Osteoblast (primary cell): ENCODE measurements at regions not wholly inside any gene's neighbourhood (a gene's known extent, or its start where the extent isn't known, plus 50 kb on each side); places are given as distances from the start of the nearest gene placed in this dataset.

Experiments
- DNase-seq: peaks from one replicate; pipeline ENCODE4 v3.0.0; 2011; ENCODE audit warnings: low spot score, mixed read lengths; ENCODE audit not compliant: insufficient read length; ENCODE audit errors: missing footprints
- H2AFZ ChIP-seq: 2 replicates; pipeline ENCODE4 v1.6.0; 2011; ENCODE audit warnings: mild to moderate bottlenecking, low read length
- H3K27ac ChIP-seq: 2 replicates; pipeline ENCODE4 v1.5.1; 2011; ENCODE audit warnings: mild to moderate bottlenecking, low read depth, low read length, moderate library complexity
- H3K27me3 ChIP-seq: 2 replicates; pipeline ENCODE4 v1.6.0; 2012; ENCODE audit warnings: mild to moderate bottlenecking, control low read depth, inconsistent platforms, low read length, moderate library complexity; ENCODE audit not compliant: insufficient read depth
- H3K36me3 ChIP-seq: 2 replicates; pipeline ENCODE4 v1.5.1; 2011; ENCODE audit warnings: mild to moderate bottlenecking, low read length, control low read depth, moderate library complexity; ENCODE audit not compliant: insufficient read depth
- H3K4me1 ChIP-seq: 2 replicates; pipeline ENCODE4 v1.5.1; 2011; ENCODE audit warnings: mild to moderate bottlenecking, low read length, control low read depth, moderate library complexity; ENCODE audit not compliant: insufficient read depth
- H3K4me2 ChIP-seq: 2 replicates; pipeline ENCODE4 v1.6.0; 2011; ENCODE audit warnings: mild to moderate bottlenecking, low read length; ENCODE audit not compliant: insufficient read depth
- H3K4me3 ChIP-seq: fragments of 200-600 bp; sonication (generic); 3 replicates; pipeline ENCODE4 v1.5.1; 2012; ENCODE audit warnings: mild to moderate bottlenecking, low read length, inconsistent platforms; ENCODE audit not compliant: insufficient read depth
- H3K79me2 ChIP-seq: 2 replicates; pipeline ENCODE4 v1.6.0; 2012; ENCODE audit warnings: mild to moderate bottlenecking, low read length, control low read depth, inconsistent platforms; ENCODE audit not compliant: insufficient read depth
- H3K9me3 ChIP-seq: 2 replicates; pipeline ENCODE4 v1.5.1; 2011; ENCODE audit warnings: low read depth, low read length, control low read depth
- H4K20me1 ChIP-seq: 2 replicates; pipeline ENCODE4 v1.6.0; 2012; ENCODE audit warnings: mild to moderate bottlenecking, low read length, control low read depth; ENCODE audit not compliant: insufficient read depth
- CTCF ChIP-seq: IDR thresholded peaks from 2 replicates; pipeline ENCODE4 v1.5.1; 2011; ENCODE audit warnings: mild to moderate bottlenecking, low read depth, low read length, moderate library complexity; ENCODE audit errors: extremely low read depth

DNA sequence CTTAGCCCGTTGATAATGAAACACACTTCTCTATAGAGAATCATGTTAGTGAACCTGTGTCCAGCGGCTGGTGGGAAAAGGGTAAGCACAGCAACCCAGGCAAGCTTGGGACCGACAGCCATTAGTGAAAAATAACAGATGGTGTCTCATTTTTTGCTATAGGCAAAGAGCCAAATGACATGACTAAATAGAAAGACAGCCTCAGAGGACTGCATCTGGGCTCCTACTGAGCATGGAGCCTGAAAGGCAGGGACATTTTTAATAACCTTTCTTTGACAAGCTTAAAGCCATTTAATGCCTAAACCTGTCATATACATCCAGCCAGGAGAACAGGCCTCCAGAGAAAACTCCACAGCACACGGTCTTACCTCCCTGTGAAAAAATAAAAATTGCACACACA is 67.0 kb downstream of the FANCF start:
- TF ChIP-seq CTCF = no peak
- Histone ChIP-seq H2AFZ (no peak overlapping the region), H3K79me2 (no peaks in the 10 kb centered on the region), H3K36me3 (no peaks in the 10 kb centered on the region), H3K9me3 (no peaks in the 10 kb centered on the region), H3K4me3 (no peak overlapping the region), H3K27ac (no peak overlapping the region), H3K4me1 (no peaks in the 10 kb centered on the region), H4K20me1 (no peaks in the 10 kb centered on the region), H3K4me2 (no peak overlapping the region), H3K27me3 (no peaks in the 10 kb centered on the region)
- DNase-seq = no peak

DNA sequence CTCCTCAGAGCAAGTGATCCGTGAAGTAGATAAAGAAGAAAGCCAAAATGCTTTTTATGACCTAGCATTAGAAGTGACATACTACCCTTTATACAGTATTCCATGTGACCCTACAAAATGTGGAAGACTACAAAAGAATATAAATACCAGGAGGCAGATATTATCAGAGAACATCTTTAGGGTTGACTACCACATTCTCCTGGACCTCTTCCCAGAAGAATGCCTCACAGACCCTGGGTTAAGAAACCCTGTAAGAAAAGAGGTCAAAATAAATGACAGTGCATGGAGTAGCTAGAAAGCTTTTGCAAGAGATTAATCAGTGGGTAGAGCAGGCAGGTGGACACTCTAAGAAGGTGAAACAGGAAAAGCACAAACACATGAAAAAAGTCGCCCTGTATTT is 69.2 kb downstream of the FANCF start:
- Histone ChIP-seq H3K79me2 (no peaks in the 10 kb centered on the region), H3K4me2 (no peak overlapping the region), H3K4me1 (no peaks in the 10 kb centered on the region), H4K20me1 (no peaks in the 10 kb centered on the region), H3K27me3 (no peaks in the 10 kb centered on the region), H3K4me3 (no peak overlapping the region), H3K36me3 (no peaks in the 10 kb centered on the region), H3K9me3 (no peaks in the 10 kb centered on the region), H3K27ac (no peak overlapping the region), H2AFZ (no peak overlapping the region)
- no peak for DNase-seq
- TF ChIP-seq CTCF = no peak

DNA sequence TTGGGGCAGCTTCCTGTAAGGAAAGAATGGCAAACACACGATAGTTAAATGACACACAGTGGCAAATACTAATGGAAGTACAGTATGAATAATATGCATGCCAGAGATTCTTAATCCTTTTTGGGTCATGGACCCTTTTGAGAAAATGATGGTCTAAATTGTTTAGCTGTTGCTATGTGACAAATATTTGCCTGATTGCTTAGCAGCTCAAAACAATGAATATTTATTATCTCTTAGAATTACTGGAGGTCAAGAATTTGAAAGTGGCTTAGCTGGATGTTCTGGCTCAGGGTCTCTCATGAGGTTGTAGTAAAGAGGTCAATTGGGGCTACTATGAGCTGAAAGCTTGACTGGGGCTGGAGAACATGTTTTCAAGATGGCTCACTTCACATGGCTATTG is 69.7 kb downstream of the FANCF start:
- H3K36me3 ChIP-seq = no peaks in the 10 kb centered on the region

GRCh38 chr11:22554221-22554620 is 71.4 kb downstream of the FANCF start:
- Histone ChIP-seq H3K4me1 (no peaks in the 10 kb centered on the region), H3K4me3 (no peak overlapping the region), H3K9me3 (no peaks in the 10 kb centered on the region), H3K27me3 (no peaks in the 10 kb centered on the region), H4K20me1 (no peaks in the 10 kb centered on the region), H3K79me2 (no peaks in the 10 kb centered on the region), H3K36me3 (no peaks in the 10 kb centered on the region), H3K27ac (no peak overlapping the region), H2AFZ (no peak overlapping the region), H3K4me2 (no peak overlapping the region)
- DNase-seq = no peak
- TF ChIP-seq CTCF = no peak

More for the DNA sequence above, 69.7 kb downstream of the FANCF start:
- Histone ChIP-seq H3K4me1 (no peaks in the 10 kb centered on the region), H3K79me2 (no peaks in the 10 kb centered on the region), H3K27me3 (no peaks in the 10 kb centered on the region), H3K27ac (no peak overlapping the region), H4K20me1 (no peaks in the 10 kb centered on the region), H3K4me3 (no peak overlapping the region), H2AFZ (no peak overlapping the region), H3K9me3 (no peaks in the 10 kb centered on the region), H3K4me2 (no peak overlapping the region)
- no peak for TF ChIP-seq CTCF
- no peak for DNase-seq
